Stimulated activated CD8-positive, alpha-beta memory T cell treated with anti-CD3 and anti-CD28 coated beads, Interleukin-12 subunit alpha, Interleukin-12 subunit beta, amount 100 ng/mL, for 4 hours (primary cell): ENCODE measurements at regions not wholly inside any gene's neighbourhood (a gene's known extent, or its start where the extent isn't known, plus 50 kb on each side); places are given as distances from the start of the nearest gene placed in this dataset.

Source experiments
- DNase-seq: peaks from one replicate; pipeline ENCODE4 v3.0.0-alpha.2; 2020; ENCODE audit warnings: low read depth

- DNase-seq, result no peak
These were observed 235.6 kb upstream of the KLF6 start for GRCh38 chr10:4020631-4021030.

- no peak for DNase-seq
These were observed 233.1 kb upstream of the KLF6 start for GRCh38 chr10:4018054-4018511.

- no peak for DNase-seq
These were observed 232.3 kb upstream of the KLF6 start for GRCh38 chr10:4017336-4017735.

GRCh38 chr10:4016214-4016740, 231.3 kb upstream of the KLF6 start:
- no peak for DNase-seq

- DNase-seq, result peak; percentile 32
These were observed 228.7 kb upstream of the KLF6 start for GRCh38 chr10:4013651-4014121.

GRCh38 chr10:4012848-4013247, 227.8 kb upstream of the KLF6 start:
- DNase-seq, result no peak

- DNase-seq, result no peak
These were observed 226.3 kb upstream of the KLF6 start for GRCh38 chr10:4011136-4011812.

GRCh38 chr10:4008676-4009382, 223.8 kb upstream of the KLF6 start:
- DNase-seq, result no peak

- no peak for DNase-seq
These were observed 222.8 kb upstream of the KLF6 start for GRCh38 chr10:4007771-4008170.

GRCh38 chr10:4006858-4007257, 221.8 kb upstream of the KLF6 start:
- DNase-seq, result no peak

- DNase-seq, result no peak
These were observed 221.0 kb upstream of the KLF6 start for GRCh38 chr10:4006051-4006450.

GRCh38 chr10:4004990-4005389, 220.0 kb upstream of the KLF6 start:
- DNase-seq, result no peak

- no peak for DNase-seq
These were observed 219.1 kb upstream of the KLF6 start for GRCh38 chr10:4004144-4004543.

GRCh38 chr10:4003348-4003973, 218.5 kb upstream of the KLF6 start:
- no peak for DNase-seq

- DNase-seq, result no peak
These were observed 216.8 kb upstream of the KLF6 start for GRCh38 chr10:4001811-4002210.

- no peak for DNase-seq
These were observed 214.6 kb upstream of the KLF6 start for GRCh38 chr10:3999642-4000041.

- no peak for DNase-seq
These were observed 211.7 kb upstream of the KLF6 start for GRCh38 chr10:3996697-3997096.

- DNase-seq, result no peak
These were observed 210.5 kb upstream of the KLF6 start for GRCh38 chr10:3995302-3996210.

- DNase-seq, result no peak
These were observed 207.6 kb upstream of the KLF6 start for GRCh38 chr10:3992382-3993178.

- no peak for DNase-seq
These were observed 205.3 kb upstream of the KLF6 start for GRCh38 chr10:3990307-3990706.
